ENCODE measurements at regions not wholly inside any gene's neighbourhood (a gene's known extent, or its start where the extent isn't known, plus 50 kb on each side); places are given as distances from the start of the nearest gene placed in this dataset.
"Not testable (repeated sequence)": the region's sequence is repeated elsewhere in the genome, so short reads cannot be mapped to it uniquely, and the experiment has no call there.

- DNase-seq (ENCODE audit: low spot score): no peak
- no peak overlapping the region for H3K4me3 ChIP-seq
- intact Hi-C loops (cut with DNase I): no loop called here
- H3K4me1 ChIP-seq (replicated peaks): peaks cover 5% of the 10 kb centered on the region
- WGBS: 46% methylated on average over 12 of the region's 12 CpGs
- H3K9me3 ChIP-seq: no peaks in the 10 kb centered on the region
- peak overlapping the region; percentile 49 to 57 for H3K27ac ChIP-seq
- H3K27me3 ChIP-seq (replicated peaks; ENCODE audit: insufficient read depth): no peaks in the 10 kb centered on the region
- TF ChIP-seq POLR2A (IDR thresholded peaks at IDR 0.05) (no peak), CTCF (IDR thresholded peaks at IDR 0.05) (no peak), POLR2AphosphoS5 (IDR thresholded peaks at IDR 0.05) (no peak)
- no peaks in the 10 kb centered on the region for H3K36me3 ChIP-seq
These were observed 177.2 kb upstream of the TAB2 start for GRCh38 chr6:149140137-149140909.

GRCh38 chr6:149140910-149141290 is 176.6 kb upstream of the TAB2 start:
- TF ChIP-seq POLR2AphosphoS5 (IDR thresholded peaks at IDR 0.05) (peak; percentile 2), POLR2A (IDR thresholded peaks at IDR 0.05) (no peak)
- no peak overlapping the region for H3K4me3 ChIP-seq
- H3K27ac ChIP-seq: peak overlapping the region; percentile 49 to 57
- no peaks in the 10 kb centered on the region for H3K36me3 ChIP-seq
- 31% methylated on average over 1 of the region's 1 CpG for WGBS
- H3K4me1 ChIP-seq (replicated peaks): peaks cover 5% of the 10 kb centered on the region
- no peaks in the 10 kb centered on the region for H3K27me3 ChIP-seq (replicated peaks; ENCODE audit: insufficient read depth)
- DNase-seq (ENCODE audit: low spot score): no peak
- intact Hi-C loops (cut with DNase I): no loop called here
- no peaks in the 10 kb centered on the region for H3K9me3 ChIP-seq

GRCh38 chr6:149142924-149143429 is 174.5 kb upstream of the TAB2 start:
- no peak for TF ChIP-seq CTCF (IDR thresholded peaks at IDR 0.05)
- no peak for TF ChIP-seq POLR2A (IDR thresholded peaks at IDR 0.05)
- no peak for TF ChIP-seq POLR2AphosphoS5 (IDR thresholded peaks at IDR 0.05)
- Histone ChIP-seq H3K4me3 (no peak overlapping the region), H3K9me3 (no peaks in the 10 kb centered on the region), H3K36me3 (no peaks in the 10 kb centered on the region), H3K27ac (no peak overlapping the region), H3K4me1 (replicated peaks) (peaks cover 5% of the 10 kb centered on the region), H3K27me3 (replicated peaks; ENCODE audit: insufficient read depth) (no peaks in the 10 kb centered on the region)
- 97% methylated on average over 2 of the region's 2 CpGs for WGBS
- DNase-seq (ENCODE audit: low spot score): no peak
- intact Hi-C loops (cut with DNase I): no loop called here

GRCh38 chr6:149145800-149146199 is 171.7 kb upstream of the TAB2 start:
- DNase-seq (ENCODE audit: low spot score); H3K9me3 ChIP-seq; H3K27ac ChIP-seq; H3K4me1 ChIP-seq (replicated peaks); H3K27me3 ChIP-seq (replicated peaks; ENCODE audit: insufficient read depth); intact Hi-C loops (cut with DNase I); H3K4me3 ChIP-seq; H3K36me3 ChIP-seq: not testable (repeated sequence)

GRCh38 chr6:149147195-149147594 is 170.3 kb upstream of the TAB2 start:
- Histone ChIP-seq H3K4me3 (no peak overlapping the region), H3K4me1 (replicated peaks) (no peaks in the 10 kb centered on the region), H3K9me3 (no peaks in the 10 kb centered on the region), H3K27me3 (replicated peaks; ENCODE audit: insufficient read depth) (no peaks in the 10 kb centered on the region), H3K27ac (peak overlapping the region; percentile 7 to 12), H3K36me3 (no peaks in the 10 kb centered on the region)
- intact Hi-C loops (cut with DNase I): no loop called here
- TF ChIP-seq POLR2A (IDR thresholded peaks at IDR 0.05) (no peak), POLR2AphosphoS5 (IDR thresholded peaks at IDR 0.05) (no peak), CTCF (IDR thresholded peaks at IDR 0.05) (no peak)
- no peak for DNase-seq (ENCODE audit: low spot score)
- WGBS: 7% methylated on average over 3 of the region's 3 CpGs
